Bronchial epithelial cell (primary cell): ENCODE measurements at regions not wholly inside any gene's neighbourhood (a gene's known extent, or its start where the extent isn't known, plus 50 kb on each side); places are given as distances from the start of the nearest gene placed in this dataset.

Source experiments
- DNase-seq: peaks from one replicate; pipeline ENCODE4 v3.0.0-alpha.2; 2010; ENCODE audit warnings: low read depth
- FAIRE-seq: peaks from 2 replicates; lab custom pipeline; 2011; peaks lifted over from hg19 to GRCh38; lab: Jason Lieb, UNC
- H3K27me3 ChIP-seq: 2 replicates; pipeline ENCODE4 v1.5.1; 2011; ENCODE audit warnings: low read length; ENCODE audit not compliant: control insufficient read depth, insufficient read depth
- H3K36me3 ChIP-seq: 2 replicates; pipeline ENCODE4 v1.5.1; 2011; ENCODE audit warnings: low read length; ENCODE audit not compliant: control insufficient read depth, insufficient read depth
- H3K4me3 ChIP-seq: 2 replicates; pipeline ENCODE4 v1.5.1; 2011; ENCODE audit warnings: mild to moderate bottlenecking, low read depth, low read length, control low read depth
- CTCF ChIP-seq: IDR thresholded peaks from 2 replicates; pipeline ENCODE4 v1.5.1; 2011; ENCODE audit warnings: mild to moderate bottlenecking, moderate library complexity, low read length, control low read depth, inconsistent platforms; ENCODE audit not compliant: insufficient read depth, severe bottlenecking

GRCh38 chr2:64704161-64704560 is 50.4 kb upstream of the SERTAD2 start:
- Histone ChIP-seq H3K27me3 (no peaks in the 10 kb centered on the region), H3K4me3 (no peak overlapping the region), H3K36me3 (no peaks in the 10 kb centered on the region)
- FAIRE-seq, result no peak
- no peak for DNase-seq
- TF ChIP-seq CTCF, result no peak

- no peak for DNase-seq
- Histone ChIP-seq H3K36me3 (no peaks in the 10 kb centered on the region), H3K4me3 (no peak overlapping the region), H3K27me3 (no peaks in the 10 kb centered on the region)
- no peak for FAIRE-seq
- TF ChIP-seq CTCF, result no peak
These were observed 51.3 kb upstream of the SERTAD2 start for GRCh38 chr2:64704996-64705395.

GRCh38 chr2:64707276-64707675 is 53.6 kb upstream of the SERTAD2 start:
- TF ChIP-seq CTCF, result no peak
- FAIRE-seq (no peak), DNase-seq (no peak)
- no peaks in the 10 kb centered on the region for H3K27me3 ChIP-seq
- no peaks in the 10 kb centered on the region for H3K36me3 ChIP-seq
- H3K4me3 ChIP-seq, result no peak overlapping the region

- DNase-seq (no peak), FAIRE-seq (no peak)
- TF ChIP-seq CTCF, result no peak
These were observed 55.1 kb upstream of the SERTAD2 start for GRCh38 chr2:64708829-64709228.

GRCh38 chr2:64711252-64711800 is 57.6 kb upstream of the SERTAD2 start:
- DNase-seq (no peak), FAIRE-seq (no peak)
- no peak overlapping the region for H3K4me3 ChIP-seq
- TF ChIP-seq CTCF, result no peak
- no peaks in the 10 kb centered on the region for H3K27me3 ChIP-seq
- no peaks in the 10 kb centered on the region for H3K36me3 ChIP-seq

More at GRCh38 chr2:64708829-64709228, 55.1 kb upstream of the SERTAD2 start:
- no peaks in the 10 kb centered on the region for H3K36me3 ChIP-seq
- H3K27me3 ChIP-seq, result no peaks in the 10 kb centered on the region
- no peak overlapping the region for H3K4me3 ChIP-seq

- no peaks in the 10 kb centered on the region for H3K27me3 ChIP-seq
- no peak overlapping the region for H3K4me3 ChIP-seq
- DNase-seq (no peak), FAIRE-seq (no peak)
- H3K36me3 ChIP-seq, result no peaks in the 10 kb centered on the region
- no peak for TF ChIP-seq CTCF
These were observed 60.0 kb upstream of the SERTAD2 start for GRCh38 chr2:64713686-64714085.
